ENCODE measurements at regions not wholly inside any gene's neighbourhood (a gene's known extent, or its start where the extent isn't known, plus 50 kb on each side); places are given as distances from the start of the nearest gene placed in this dataset.

DNA sequence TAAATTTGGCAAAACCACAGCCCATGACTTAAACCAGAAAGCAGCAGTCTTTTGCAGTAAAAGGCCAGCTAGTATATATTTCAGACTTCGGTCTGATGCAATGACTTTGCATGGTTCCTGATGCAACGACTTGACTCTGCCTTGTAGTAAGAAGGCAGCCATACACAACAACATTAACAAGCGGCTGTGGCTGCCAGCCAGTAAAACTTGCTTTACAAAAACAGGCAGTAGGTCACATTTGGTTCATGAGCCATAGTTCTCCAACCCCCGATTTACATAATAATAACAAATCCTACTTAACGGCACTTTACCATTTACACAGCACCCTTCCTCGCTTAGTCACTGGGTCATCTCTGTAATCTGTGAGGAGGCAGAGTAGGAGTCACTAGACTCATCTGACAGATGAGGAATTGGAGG is 410.3 kb downstream of the LRATD1 start:
- H3K4me3 ChIP-seq (ENCODE audit: low read depth, low read length) = no peak overlapping the region
- TF ChIP-seq, protein P1, sequence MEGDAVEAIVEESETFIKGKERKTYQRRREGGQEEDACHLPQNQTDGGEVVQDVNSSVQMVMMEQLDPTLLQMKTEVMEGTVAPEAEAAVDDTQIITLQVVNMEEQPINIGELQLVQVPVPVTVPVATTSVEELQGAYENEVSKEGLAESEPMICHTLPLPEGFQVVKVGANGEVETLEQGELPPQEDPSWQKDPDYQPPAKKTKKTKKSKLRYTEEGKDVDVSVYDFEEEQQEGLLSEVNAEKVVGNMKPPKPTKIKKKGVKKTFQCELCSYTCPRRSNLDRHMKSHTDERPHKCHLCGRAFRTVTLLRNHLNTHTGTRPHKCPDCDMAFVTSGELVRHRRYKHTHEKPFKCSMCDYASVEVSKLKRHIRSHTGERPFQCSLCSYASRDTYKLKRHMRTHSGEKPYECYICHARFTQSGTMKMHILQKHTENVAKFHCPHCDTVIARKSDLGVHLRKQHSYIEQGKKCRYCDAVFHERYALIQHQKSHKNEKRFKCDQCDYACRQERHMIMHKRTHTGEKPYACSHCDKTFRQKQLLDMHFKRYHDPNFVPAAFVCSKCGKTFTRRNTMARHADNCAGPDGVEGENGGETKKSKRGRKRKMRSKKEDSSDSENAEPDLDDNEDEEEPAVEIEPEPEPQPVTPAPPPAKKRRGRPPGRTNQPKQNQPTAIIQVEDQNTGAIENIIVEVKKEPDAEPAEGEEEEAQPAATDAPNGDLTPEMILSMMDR (IDR thresholded peaks at IDR 0.05; ENCODE audit: insufficient read depth, low read length, poor library complexity, severe bottlenecking) = no peak
- no peaks in the 10 kb centered on the region for H3K36me3 ChIP-seq (ENCODE audit: control insufficient read depth, insufficient read depth, low read length)
- H3K27me3 ChIP-seq (ENCODE audit: control insufficient read depth, insufficient read depth, low read length) = no peaks in the 10 kb centered on the region
- no peak for DNase-seq (ENCODE audit: low read depth)

GRCh38 chr2:15043336-15044058 is 411.0 kb downstream of the LRATD1 start:
- no peak for DNase-seq (ENCODE audit: low read depth)
- Histone ChIP-seq H3K4me3 (ENCODE audit: low read depth, low read length) (no peak overlapping the region), H3K36me3 (ENCODE audit: control insufficient read depth, insufficient read depth, low read length) (no peaks in the 10 kb centered on the region), H3K27me3 (ENCODE audit: control insufficient read depth, insufficient read depth, low read length) (no peaks in the 10 kb centered on the region)
- TF ChIP-seq, protein P1 (IDR thresholded peaks at IDR 0.05; ENCODE audit: insufficient read depth, low read length, poor library complexity, severe bottlenecking) = no peak

DNA sequence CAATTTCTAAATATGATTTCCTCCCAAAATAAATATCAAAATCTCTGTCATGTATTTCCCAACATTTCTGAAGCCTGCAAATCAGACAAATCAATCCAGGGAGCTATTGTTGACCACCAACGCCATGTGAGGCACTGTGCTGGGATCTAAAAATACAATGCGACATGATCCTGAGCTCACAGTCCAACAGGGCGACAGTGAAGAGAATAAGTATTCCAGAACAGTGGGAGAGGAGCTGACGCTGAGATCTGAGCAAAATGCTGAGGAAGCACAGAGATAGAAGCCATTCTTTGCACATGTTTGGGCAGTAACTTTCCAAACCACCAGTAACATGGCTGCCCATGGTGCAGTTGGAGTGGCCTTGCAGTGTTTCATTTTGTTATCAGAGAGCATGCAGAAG is 412.5 kb downstream of the LRATD1 start:
- H3K27me3 ChIP-seq (ENCODE audit: control insufficient read depth, insufficient read depth, low read length) = no peaks in the 10 kb centered on the region
- no peak overlapping the region for H3K4me3 ChIP-seq (ENCODE audit: low read depth, low read length)
- TF ChIP-seq, protein P1 (IDR thresholded peaks at IDR 0.05; ENCODE audit: insufficient read depth, low read length, poor library complexity, severe bottlenecking) = no peak
- DNase-seq (ENCODE audit: low read depth) = no peak
- no peaks in the 10 kb centered on the region for H3K36me3 ChIP-seq (ENCODE audit: control insufficient read depth, insufficient read depth, low read length)

DNA sequence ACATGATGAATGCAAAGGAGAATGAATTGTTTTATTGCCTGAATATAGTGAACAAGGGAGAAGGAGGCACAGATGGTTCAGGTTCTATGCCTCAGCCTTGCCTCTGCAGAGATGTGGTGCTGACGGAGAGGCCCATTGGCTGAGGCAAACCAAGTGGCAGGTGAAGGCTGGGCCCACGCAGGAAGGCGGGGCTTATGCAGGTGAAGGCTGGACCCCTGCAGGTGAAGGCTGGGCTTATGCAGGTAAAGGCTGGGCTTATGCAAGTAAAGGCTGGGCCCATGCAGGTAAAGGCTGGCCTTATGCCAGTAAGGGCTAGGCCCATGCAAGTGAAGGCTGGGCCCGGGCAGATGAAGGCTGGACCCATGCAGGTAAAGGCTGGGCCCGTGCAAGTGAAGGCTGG is 414.7 kb downstream of the LRATD1 start:
- TF ChIP-seq, protein P1 (IDR thresholded peaks at IDR 0.05; ENCODE audit: insufficient read depth, low read length, poor library complexity, severe bottlenecking) = no peak
- no peaks in the 10 kb centered on the region for H3K36me3 ChIP-seq (ENCODE audit: control insufficient read depth, insufficient read depth, low read length)
- no peaks in the 10 kb centered on the region for H3K27me3 ChIP-seq (ENCODE audit: control insufficient read depth, insufficient read depth, low read length)
- H3K4me3 ChIP-seq (ENCODE audit: low read depth, low read length) = no peak overlapping the region
- no peak for DNase-seq (ENCODE audit: low read depth)

GRCh38 chr2:15048000-15048399 is 415.5 kb downstream of the LRATD1 start:
- TF ChIP-seq, protein P1 (IDR thresholded peaks at IDR 0.05; ENCODE audit: insufficient read depth, low read length, poor library complexity, severe bottlenecking) = no peak
- DNase-seq (ENCODE audit: low read depth) = no peak
- Histone ChIP-seq H3K36me3 (ENCODE audit: control insufficient read depth, insufficient read depth, low read length) (no peaks in the 10 kb centered on the region), H3K27me3 (ENCODE audit: control insufficient read depth, insufficient read depth, low read length) (no peaks in the 10 kb centered on the region), H3K4me3 (ENCODE audit: low read depth, low read length) (no peak overlapping the region)

Measured in kidney epithelial cell (primary cell).